Activated T-cell treated with anti-CD3 and anti-CD28 coated beads for 48 hours (primary cell): ENCODE measurements at regions not wholly inside any gene's neighbourhood (a gene's known extent, or its start where the extent isn't known, plus 50 kb on each side); places are given as distances from the start of the nearest gene placed in this dataset.

Experiments used
- DNase-seq: peaks from one replicate; pipeline ENCODE4 v3.0.0-alpha.2; 2020; ENCODE audit warnings: low read depth

- no peak for DNase-seq
These were observed 298.3 kb downstream of the CSNK1G3 start for GRCh38 chr5:123810253-123810652.

- no peak for DNase-seq
These were observed 297.7 kb downstream of the CSNK1G3 start for GRCh38 chr5:123809594-123810221.

GRCh38 chr5:123808461-123809380 lies 296.7 kb downstream of the CSNK1G3 start:
- DNase-seq, result no peak

- DNase-seq, result no peak
These were observed 295.4 kb downstream of the CSNK1G3 start for GRCh38 chr5:123807177-123807945.

GRCh38 chr5:123806644-123807043 lies 294.7 kb downstream of the CSNK1G3 start:
- no peak for DNase-seq

- DNase-seq, result no peak
These were observed 293.3 kb downstream of the CSNK1G3 start for GRCh38 chr5:123805300-123805699.

- no peak for DNase-seq
These were observed 291.4 kb downstream of the CSNK1G3 start for GRCh38 chr5:123803359-123803758.

GRCh38 chr5:123802298-123802951 lies 290.4 kb downstream of the CSNK1G3 start:
- DNase-seq, result no peak

GRCh38 chr5:123800640-123801039 lies 288.7 kb downstream of the CSNK1G3 start:
- no peak for DNase-seq

- no peak for DNase-seq
These were observed 283.7 kb downstream of the CSNK1G3 start for GRCh38 chr5:123795688-123796087.

- DNase-seq, result no peak
These were observed 278.2 kb downstream of the CSNK1G3 start for GRCh38 chr5:123790226-123790625.

- DNase-seq, result no peak
These were observed 275.7 kb downstream of the CSNK1G3 start for GRCh38 chr5:123787635-123788034.

GRCh38 chr5:123787136-123787535 lies 275.2 kb downstream of the CSNK1G3 start:
- DNase-seq, result no peak

GRCh38 chr5:123786411-123786810 lies 274.4 kb downstream of the CSNK1G3 start:
- no peak for DNase-seq

- DNase-seq, result no peak
These were observed 273.4 kb downstream of the CSNK1G3 start for GRCh38 chr5:123785162-123786071.

- DNase-seq, result no peak
These were observed 271.4 kb downstream of the CSNK1G3 start for GRCh38 chr5:123783421-123783820.

GRCh38 chr5:123778641-123779040 lies 266.7 kb downstream of the CSNK1G3 start:
- DNase-seq, result no peak

GRCh38 chr5:123776761-123777160 lies 264.8 kb downstream of the CSNK1G3 start:
- DNase-seq, result no peak

GRCh38 chr5:123771715-123772114 lies 259.7 kb downstream of the CSNK1G3 start:
- DNase-seq, result no peak

- DNase-seq, result no peak
These were observed 251.2 kb downstream of the CSNK1G3 start for GRCh38 chr5:123763201-123763600.

GRCh38 chr5:123756816-123757215 lies 244.8 kb downstream of the CSNK1G3 start:
- DNase-seq, result no peak
